ENCODE measurements at regions not wholly inside any gene's neighbourhood (a gene's known extent, or its start where the extent isn't known, plus 50 kb on each side); places are given as distances from the start of the nearest gene placed in this dataset.

DNA sequence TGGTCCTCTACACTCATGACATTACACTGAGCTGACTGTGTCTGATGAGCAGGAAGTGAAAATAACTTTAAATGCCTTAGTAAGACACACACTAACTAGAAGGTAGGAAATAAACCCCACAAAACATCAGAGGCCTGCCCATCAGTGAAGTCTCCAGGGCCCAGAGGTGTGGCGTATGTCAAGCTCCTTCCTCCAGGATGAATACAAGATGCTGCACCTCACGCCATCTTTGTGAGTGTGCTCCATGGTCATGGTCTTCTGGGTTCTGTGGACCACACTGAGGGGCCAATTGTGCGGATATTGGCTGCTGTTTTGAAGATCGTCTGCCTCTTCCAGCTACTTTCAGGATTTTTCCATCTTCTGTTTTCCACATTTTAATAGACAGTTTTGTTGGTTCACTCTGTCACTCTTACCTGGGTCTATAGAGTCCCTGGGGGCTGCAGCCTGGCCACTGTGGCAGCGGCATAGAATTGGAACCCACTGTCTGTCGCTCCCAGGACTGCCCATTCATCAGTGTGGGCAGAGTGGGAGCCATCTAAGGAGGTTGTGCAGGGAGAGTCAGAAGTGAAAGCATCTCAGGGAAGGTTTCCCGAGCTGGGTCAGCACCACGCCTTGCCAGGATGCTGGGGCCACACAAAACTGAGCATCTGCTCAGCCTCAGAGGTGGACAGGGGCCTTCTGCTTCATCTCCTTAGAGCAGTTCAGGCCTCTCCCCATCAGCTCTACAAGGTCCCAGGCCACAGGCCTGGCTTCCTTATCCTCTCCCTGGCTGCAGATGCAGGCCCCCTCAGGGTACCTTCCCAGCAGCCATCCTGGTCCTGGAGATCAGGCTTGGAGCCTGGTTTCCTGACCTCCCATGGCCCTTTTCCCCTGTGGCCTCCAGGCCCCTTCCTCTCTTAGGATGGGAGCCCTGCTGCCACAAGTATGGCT, 57.5 kb upstream of the C14orf180 start:
- DNase-seq = no peak

- DNase-seq = no peak
Observed at GRCh38 chr14:104522926-104523545, 56.5 kb upstream of the C14orf180 start.

DNA sequence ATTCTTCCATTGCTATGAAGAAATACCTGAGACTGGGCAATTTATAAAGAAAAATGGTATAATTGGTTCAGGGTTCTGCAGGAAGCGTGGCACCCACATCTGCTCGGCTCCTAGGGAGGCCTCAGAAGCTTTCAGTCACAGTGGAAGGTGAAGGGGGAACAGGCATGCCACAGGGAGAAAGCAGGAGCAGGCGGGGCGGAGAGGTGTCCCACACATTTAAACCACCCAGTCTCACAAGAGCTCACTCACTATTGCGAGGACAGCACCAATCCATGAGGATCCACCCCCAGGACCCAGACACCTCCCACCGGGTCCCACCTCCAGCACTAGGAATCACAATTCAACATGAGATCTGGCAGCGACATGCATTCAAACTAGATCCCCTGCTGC, 56.0 kb upstream of the C14orf180 start:
- DNase-seq = no peak

DNA sequence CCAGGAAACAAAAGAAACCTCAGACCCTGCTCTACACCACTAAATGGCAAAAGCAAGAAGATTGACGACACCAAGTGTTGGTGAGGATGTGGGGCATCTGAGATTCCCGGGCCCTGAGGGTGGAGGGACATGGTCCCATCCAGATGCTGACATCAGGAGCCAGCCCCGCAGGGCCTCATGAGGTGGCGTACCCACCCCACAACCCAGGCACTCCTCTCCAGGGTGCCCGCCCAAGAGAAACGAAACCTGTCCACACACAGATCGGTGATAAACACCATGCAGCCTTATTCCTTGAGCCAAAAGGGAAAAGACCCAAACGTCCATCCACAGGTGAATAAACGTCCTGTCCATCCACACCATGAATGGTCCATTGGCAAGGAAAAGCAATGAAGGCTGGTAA, 54.8 kb upstream of the C14orf180 start:
- no peak for DNase-seq

DNA sequence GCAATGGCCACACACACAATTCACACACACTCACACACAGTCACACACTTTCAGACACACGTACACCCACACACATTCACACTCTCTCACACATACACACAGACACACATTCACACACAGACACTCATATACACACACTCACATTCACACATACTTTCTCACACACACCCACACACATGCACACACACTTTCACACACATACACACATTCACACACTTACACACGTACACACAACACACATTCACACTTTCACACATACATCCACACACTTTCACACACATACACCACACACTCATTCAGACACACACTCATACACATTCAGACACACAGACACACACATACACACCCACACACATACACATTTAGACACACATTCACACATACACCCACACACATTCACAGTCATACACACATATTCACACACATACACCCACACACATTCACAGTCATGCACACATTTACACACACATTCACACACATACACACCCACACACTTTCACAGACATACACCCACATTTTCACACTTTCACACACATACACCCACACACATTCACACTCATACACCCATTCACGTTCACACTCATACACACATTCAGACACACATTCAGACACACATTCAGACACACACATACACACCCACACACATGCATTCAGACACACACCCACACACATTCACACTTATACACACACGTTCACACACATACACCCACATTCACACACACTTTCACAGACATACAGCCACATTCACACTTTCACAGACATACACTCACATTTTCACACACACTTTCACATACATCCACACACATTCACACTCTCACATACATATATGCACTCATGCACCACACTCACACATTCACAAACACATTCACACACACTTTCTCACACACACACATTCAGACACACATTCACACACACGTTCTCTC, 52.6 kb upstream of the C14orf180 start:
- no peak for DNase-seq

GRCh38 chr14:104527857-104528459, 51.6 kb upstream of the C14orf180 start:
- DNase-seq = no peak

DNA sequence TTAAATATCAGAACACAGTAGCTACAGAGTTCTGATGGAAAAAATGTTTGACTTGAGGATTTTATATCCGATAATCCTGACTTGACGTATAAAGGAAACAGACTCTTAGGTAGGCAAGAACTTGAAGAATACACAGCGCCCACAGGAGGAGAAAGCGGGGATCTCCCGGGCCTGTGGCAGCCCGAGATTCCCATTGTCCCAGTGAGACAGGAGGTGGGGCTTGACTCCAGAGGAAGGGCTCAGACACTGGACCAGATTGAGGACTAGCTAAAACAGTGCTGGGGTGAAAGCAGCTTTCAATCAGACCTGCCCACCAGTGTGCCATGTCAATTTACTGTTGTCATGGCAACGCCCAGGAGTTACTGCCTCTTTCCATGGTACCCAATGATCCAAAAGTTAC, 51.1 kb upstream of the C14orf180 start:
- no peak for DNase-seq
